GM23338 (cell line): ENCODE measurements at regions not wholly inside any gene's neighbourhood (a gene's known extent, or its start where the extent isn't known, plus 50 kb on each side); places are given as distances from the start of the nearest gene placed in this dataset.

ENCODE experiments used
- CREB1 ChIP-seq: fragments of 250-450 bp; sonication (Bioruptor Pico); IDR thresholded peaks from 2 replicates; pipeline ENCODE4 v1.5.0; 2020; ENCODE audit warnings: low read depth, mild to moderate bottlenecking, moderate library complexity
- CTCF ChIP-seq, 2 experiments: fragments of 200-600 bp in 1 of 2; sonication (generic) in 1 of 2; conservative IDR thresholded peaks; 2 replicates each; pipeline versions ENCODE4 v1.5.1 to v1.6.1; 2016 to 2017; ENCODE audit warnings: antibody characterized with exemption in 2 of 2, low read depth in 2 of 2, mild to moderate bottlenecking in 2 of 2, moderate library complexity in 1 of 2
- ETS1 ChIP-seq: IDR thresholded peaks from 2 replicates; pipeline ENCODE4 v1.6.1; 2016; ENCODE audit warnings: antibody characterized with exemption
- EZH2 ChIP-seq: fragments of 200-600 bp; sonication (generic); IDR thresholded peaks from one replicate; pipeline ENCODE4 v1.8.0; 2017; ENCODE audit warnings: antibody characterized with exemption, mild to moderate bottlenecking, low read depth; ENCODE audit not compliant: unreplicated experiment
- EZH2phosphoT487 ChIP-seq: fragments of 200-600 bp; sonication (generic); IDR thresholded peaks from one replicate; pipeline ENCODE4 v1.8.1; 2018; ENCODE audit warnings: antibody characterized with exemption; ENCODE audit not compliant: unreplicated experiment
- JUNB ChIP-seq: IDR thresholded peaks from one replicate; pipeline ENCODE4 v1.6.1; 2016; ENCODE audit warnings: antibody characterized with exemption; ENCODE audit not compliant: unreplicated experiment
- POLR2AphosphoS5 ChIP-seq: IDR thresholded peaks from 2 replicates; pipeline ENCODE4 v1.6.1; 2016; ENCODE audit warnings: antibody characterized with exemption, low read depth
- ZNF114 ChIP-seq: fragments of 250-450 bp; sonication (Bioruptor Pico); IDR thresholded peaks from 2 replicates; pipeline ENCODE4 v1.5.0; 2020; ENCODE audit warnings: mild to moderate bottlenecking, moderate library complexity
- ZNF462 ChIP-seq: fragments of 250-450 bp; sonication (Bioruptor Pico); IDR thresholded peaks from 2 replicates; pipeline ENCODE4 v1.5.0; 2020; ENCODE audit warnings: mild to moderate bottlenecking, moderate library complexity

- TF ChIP-seq CTCF (conservative IDR thresholded peaks at IDR 0.05; ENCODE audit: low read depth in 2 of 2) (no peak), EZH2phosphoT487 (no peak), EZH2 (no peak), ZNF114 (CRISPR knock-in tag) (no peak), JUNB (no peak), ETS1 (no peak), POLR2AphosphoS5 (no peak), ZNF462 (CRISPR knock-in tag) (no peak), CREB1 (CRISPR knock-in tag) (no peak)
Measured at GRCh38 chr1:83131692-83131955, 867.3 kb downstream of the TTLL7 start.
